Kidney (tissue), 13 donors: ENCODE measurements at regions not wholly inside any gene's neighbourhood (a gene's known extent, or its start where the extent isn't known, plus 50 kb on each side); places are given as distances from the start of the nearest gene placed in this dataset.

Source experiments
- DNase-seq, 5 donors: peaks; one replicate each; pipeline ENCODE4 v3.0.0-alpha.2; 2013 to 2020
- FAIRE-seq: peaks from 2 replicates; lab custom pipeline; 2012; peaks lifted over from hg19 to GRCh38; lab: Jason Lieb, UNC
- H3K27ac ChIP-seq, 2 donors: one replicate each; pipeline ENCODE4 v1.7.0; 2013; ENCODE audit warnings: low read depth in 2 of 2, low read length in 2 of 2, inconsistent platforms in 1 of 2
- H3K27me3 ChIP-seq: one replicate; pipeline ENCODE4 v1.7.1; 2013; ENCODE audit warnings: low read length, inconsistent platforms; ENCODE audit not compliant: control insufficient read depth, insufficient read depth
- H3K36me3 ChIP-seq, 3 donors: one replicate each; pipeline versions ENCODE4 v1.7.0 to v1.7.1; 2013; ENCODE audit warnings: low read length in 3 of 3, control low read depth in 1 of 3, inconsistent platforms in 1 of 3; ENCODE audit not compliant: insufficient read depth in 3 of 3, control insufficient read depth in 2 of 3
- H3K4me1 ChIP-seq, 3 donors: one replicate each; pipeline versions ENCODE4 v1.7.0 to v1.7.1; 2013; ENCODE audit warnings: low read length in 3 of 3, inconsistent platforms in 1 of 3, low read depth in 1 of 3; ENCODE audit not compliant: control insufficient read depth in 2 of 3, insufficient read depth in 2 of 3
- H3K4me3 ChIP-seq, 3 donors: one replicate each; pipeline versions ENCODE4 v1.7.0 to v1.8.1; 2013; ENCODE audit warnings: low read length in 3 of 3, control low read depth in 1 of 3, inconsistent platforms in 1 of 3
- H3K9ac ChIP-seq, 3 donors: one replicate each; pipeline versions ENCODE4 v1.7.0 to v1.7.1; 2013; ENCODE audit warnings: low read length in 3 of 3, control low read depth in 1 of 3, inconsistent platforms in 1 of 3
- H3K9me3 ChIP-seq, 3 donors: one replicate each; pipeline versions ENCODE4 v1.7.0 to v1.7.1; 2013; ENCODE audit warnings: low read length in 3 of 3, control low read depth in 1 of 3, inconsistent platforms in 1 of 3; ENCODE audit not compliant: control insufficient read depth in 2 of 3, insufficient read depth in 1 of 3
- CTCF ChIP-seq: IDR thresholded peaks from 3 replicates; pipeline ENCODE4 v1.5.1; 2012; ENCODE audit warnings: mild to moderate bottlenecking, moderate library complexity, borderline replicate concordance; ENCODE audit not compliant: insufficient read depth; ENCODE audit errors: extremely low read depth
- intact Hi-C: fragments of 100-400 bp; cut with DNase I; formaldehyde crosslinking; loops from one replicate; pipeline ENCODE4 v1.11.1; 2022
- donor health status: control.
- donor health status: control.
- donor health status: control.
- donor health status: control.
- donor health status: control.
- donor health status: DM: yes; HTN: yes; CAD: no.
- donor health status: Normal renal cell carcinoma (clear cell type).

DNA sequence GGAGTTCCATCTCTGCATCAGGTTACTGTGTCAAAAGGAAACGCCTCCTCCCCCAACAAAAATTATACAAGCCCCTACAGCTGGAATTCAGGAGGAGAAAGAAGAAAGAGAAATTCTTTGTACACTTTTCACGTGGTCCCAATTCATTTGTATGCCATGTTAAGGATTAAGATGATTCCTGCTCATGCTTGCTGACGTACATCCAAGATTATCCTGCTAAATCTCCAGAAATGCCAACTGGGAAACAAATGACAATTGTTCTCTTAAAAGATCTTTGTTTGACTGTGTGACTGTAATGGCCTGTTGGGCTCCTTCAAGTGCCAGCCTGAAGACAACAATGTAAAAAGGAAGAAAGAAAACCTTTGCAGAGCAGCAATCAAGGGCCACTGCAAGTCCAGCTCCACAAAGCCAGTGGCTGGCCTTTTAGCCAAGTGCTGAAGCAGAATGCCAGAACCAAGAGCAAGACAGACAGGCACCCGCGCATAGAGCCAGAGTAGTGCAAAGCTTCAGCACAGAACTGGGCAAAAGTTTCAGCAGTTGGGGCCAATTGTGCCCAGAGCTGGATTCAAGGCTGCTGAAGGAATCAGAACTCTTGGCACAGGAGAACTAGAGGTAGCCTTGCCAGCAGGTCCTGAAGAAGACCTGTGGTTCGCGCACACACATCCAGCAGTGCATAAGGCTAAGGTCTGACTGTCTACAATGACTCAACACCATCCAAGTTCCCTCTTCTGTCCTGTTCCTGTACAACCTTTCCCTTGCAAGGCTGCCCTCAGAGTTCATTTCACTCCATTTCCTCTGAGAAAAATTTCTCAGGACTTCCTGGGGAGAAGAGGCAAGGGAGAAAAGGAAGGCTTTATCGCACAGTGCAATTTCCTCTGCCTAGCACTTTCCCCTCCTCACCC, 209.7 kb upstream of the BMP4 start:
- H3K27me3 ChIP-seq: no peaks in the 10 kb centered on the region
- intact Hi-C loops: no loop called here
- H3K9me3 ChIP-seq: no peaks in the 10 kb centered on the region
- H3K27ac ChIP-seq: no peak overlapping the region
- FAIRE-seq (no peak), DNase-seq (no peak)
- TF ChIP-seq CTCF: no peak
- no peak overlapping the region for H3K9ac ChIP-seq
- H3K4me3 ChIP-seq: no peak overlapping the region
- no peaks in the 10 kb centered on the region for H3K4me1 ChIP-seq
- no peaks in the 10 kb centered on the region for H3K36me3 ChIP-seq

DNA sequence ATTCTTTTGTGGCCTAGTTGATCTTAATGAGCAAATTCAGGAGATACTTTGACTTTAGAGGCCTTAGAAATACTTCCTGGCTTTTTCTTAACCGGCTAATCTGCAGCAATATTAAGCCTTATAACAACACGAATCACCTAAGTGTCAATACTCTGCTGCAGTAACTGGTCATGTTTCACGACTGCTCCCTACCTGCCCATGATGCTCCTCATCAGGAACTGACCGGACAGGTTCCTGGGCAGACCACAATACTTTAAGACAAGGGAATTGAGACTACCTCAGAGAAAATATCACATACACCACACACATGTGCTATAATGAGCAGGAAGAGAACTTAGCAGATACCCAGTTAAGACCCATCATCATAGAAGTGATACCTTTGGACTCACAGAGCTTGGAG, 211.9 kb upstream of the BMP4 start:
- Histone ChIP-seq H3K27ac (no peak overlapping the region), H3K4me3 (no peak overlapping the region), H3K27me3 (no peaks in the 10 kb centered on the region), H3K9ac (no peak overlapping the region), H3K4me1 (peaks cover 0 to 2% (median 0%) of the 10 kb centered on the region in 3 donors), H3K9me3 (no peaks in the 10 kb centered on the region), H3K36me3 (no peaks in the 10 kb centered on the region)
- DNase-seq (no peak), FAIRE-seq (no peak)
- intact Hi-C loops: no loop called here
- no peak for TF ChIP-seq CTCF

DNA sequence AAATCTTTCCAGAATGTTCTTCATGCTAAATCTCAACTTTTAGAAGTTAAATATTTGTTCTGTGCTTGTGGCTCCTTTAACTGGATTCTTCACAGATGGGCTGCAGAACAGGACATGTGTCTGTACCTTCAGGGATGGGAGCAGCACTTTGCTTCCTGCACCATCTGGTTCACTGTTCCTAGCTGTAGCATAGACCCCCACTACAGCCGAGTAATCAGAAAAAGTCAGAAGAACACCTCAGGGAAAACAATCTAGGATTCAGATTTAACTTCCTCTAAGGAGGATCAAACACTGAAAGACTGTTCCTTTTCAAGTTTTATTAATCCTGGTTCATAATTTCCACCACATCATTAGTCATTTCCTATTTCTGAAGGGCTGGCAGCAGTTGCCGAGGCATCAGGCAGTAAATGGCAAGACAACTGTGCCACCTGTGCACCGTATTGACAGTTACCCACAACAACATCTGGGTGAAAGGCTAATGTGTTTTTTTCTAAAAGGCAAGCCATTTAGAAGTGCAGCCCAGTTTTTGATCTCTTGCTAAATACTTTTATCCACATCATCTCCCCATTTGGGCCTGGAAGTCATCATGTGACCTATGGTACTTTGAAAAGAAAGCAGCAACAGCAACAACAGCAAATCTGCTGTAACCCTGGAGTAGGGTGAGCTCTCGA, 212.8 kb upstream of the BMP4 start:
- FAIRE-seq: no peak
- TF ChIP-seq CTCF: no peak
- H3K9me3 ChIP-seq: no peaks in the 10 kb centered on the region
- no peaks in the 10 kb centered on the region for H3K27me3 ChIP-seq
- no peaks in the 10 kb centered on the region for H3K36me3 ChIP-seq
- no peak overlapping the region for H3K9ac ChIP-seq
- DNase-seq: no peak
- no peak overlapping the region for H3K4me3 ChIP-seq
- intact Hi-C loops: no loop called here
- H3K4me1 ChIP-seq: peaks cover 0 to 4% (median 0%) of the 10 kb centered on the region in 3 donors
- no peak overlapping the region for H3K27ac ChIP-seq
